HG03565 (cell line): ENCODE measurements at regions not wholly inside any gene's neighbourhood (a gene's known extent, or its start where the extent isn't known, plus 50 kb on each side); places are given as distances from the start of the nearest gene placed in this dataset.

ENCODE experiments used
- ATAC-seq: cut with Tn5 transposase; IDR thresholded peaks from one replicate; pipeline ENCODE4 v1.9.1; 2021; ENCODE audit warnings: mild to moderate bottlenecking, moderate library complexity; ENCODE audit not compliant: unreplicated experiment

GRCh38 chr7:130958846-130959245 lies 224.8 kb upstream of the KLF14 start:
- no peak for ATAC-seq

DNA sequence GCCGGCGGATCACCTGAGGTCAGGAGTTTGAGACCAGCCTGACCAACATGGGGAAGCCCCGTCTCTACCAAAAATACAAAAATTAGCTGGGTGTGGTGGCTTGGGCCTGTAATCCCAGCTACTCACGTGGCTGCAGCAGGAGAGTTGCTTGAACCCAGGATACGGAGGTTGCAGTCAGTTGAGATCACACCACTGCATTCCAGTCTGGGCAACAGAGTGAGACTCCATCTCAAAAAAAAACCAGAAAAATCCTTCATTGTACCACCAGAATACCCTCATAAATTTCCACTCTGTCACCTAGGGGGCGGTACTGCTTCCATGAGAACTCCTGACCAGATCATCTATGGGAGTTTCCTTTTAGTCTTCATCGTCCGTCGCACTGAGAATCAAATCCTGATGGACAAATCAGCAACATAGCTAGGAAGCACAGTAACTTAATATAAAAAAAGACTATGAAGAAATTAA lies 225.8 kb upstream of the KLF14 start:
- ATAC-seq, result no peak

GRCh38 chr7:130960208-130960988 lies 226.4 kb upstream of the KLF14 start:
- no peak for ATAC-seq

- ATAC-seq, result peak; percentile 68
Measured at GRCh38 chr7:130961128-130961601, 227.2 kb upstream of the KLF14 start.

GRCh38 chr7:130962109-130962508 lies 228.1 kb upstream of the KLF14 start:
- no peak for ATAC-seq

- no peak for ATAC-seq
Measured at GRCh38 chr7:130963339-130963738, 229.3 kb upstream of the KLF14 start.

- no peak for ATAC-seq
Measured at GRCh38 chr7:130965515-130965914, 231.5 kb upstream of the KLF14 start.

DNA sequence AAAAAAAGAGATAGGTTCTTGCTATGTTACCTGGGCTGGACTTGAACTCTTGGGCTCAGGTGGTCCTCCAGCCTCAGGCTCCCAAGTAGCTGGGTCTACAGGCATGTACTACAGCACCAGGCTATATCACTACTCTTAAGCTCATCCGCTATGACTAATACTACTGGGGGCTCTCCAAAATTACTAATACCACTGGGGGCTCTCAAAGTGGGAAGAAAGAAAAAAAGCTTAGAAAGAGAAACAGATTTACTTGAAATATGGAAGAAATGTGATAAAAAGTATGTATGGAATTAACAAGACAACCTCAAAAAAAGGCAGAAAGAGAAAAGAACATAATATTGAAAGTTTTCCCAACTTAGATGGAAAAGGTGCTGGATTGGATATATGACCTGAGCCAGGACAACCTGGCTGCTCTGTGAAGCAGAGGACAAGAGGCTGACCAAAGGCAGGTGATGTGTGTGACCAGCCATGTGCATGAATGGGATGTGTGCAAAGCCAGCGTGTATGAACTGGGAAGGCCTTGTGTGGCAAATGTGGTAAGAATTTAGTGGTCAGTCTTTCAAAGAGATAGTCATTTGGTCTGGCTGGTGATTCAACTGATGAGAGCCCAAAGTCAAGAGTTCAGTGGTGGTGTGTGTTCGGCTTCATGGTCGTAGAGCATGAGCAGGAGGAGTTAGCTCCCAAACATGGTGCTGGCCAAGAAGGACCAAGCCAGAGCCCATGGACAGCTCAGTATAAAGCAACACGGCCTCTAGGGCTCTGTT lies 232.4 kb upstream of the KLF14 start:
- ATAC-seq, result peak; percentile 59

- ATAC-seq, result no peak
Measured at GRCh38 chr7:130970196-130970595, 236.2 kb upstream of the KLF14 start.

- no peak for ATAC-seq
Measured at GRCh38 chr7:130970696-130971095, 236.7 kb upstream of the KLF14 start.

- no peak for ATAC-seq
Measured at GRCh38 chr7:130971297-130971696, 237.3 kb upstream of the KLF14 start.

DNA sequence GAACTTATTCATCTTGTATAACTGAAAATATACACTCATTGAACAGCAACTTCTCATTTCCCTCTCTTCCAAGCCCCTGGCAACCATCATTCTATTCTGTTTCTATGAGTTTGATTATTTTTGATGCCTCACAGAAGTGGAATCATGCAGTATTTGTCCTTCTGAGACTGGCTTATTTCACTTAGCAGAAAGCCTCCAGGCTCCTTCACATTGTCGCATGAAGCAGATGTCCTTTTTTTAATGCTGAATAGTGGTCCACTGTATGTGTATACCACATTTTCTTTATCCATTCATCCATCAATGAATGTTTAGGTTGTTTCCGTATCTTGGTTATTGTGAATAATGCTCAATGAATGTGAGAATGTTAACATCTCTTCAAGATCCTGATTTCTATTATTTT lies 238.2 kb upstream of the KLF14 start:
- no peak for ATAC-seq

DNA sequence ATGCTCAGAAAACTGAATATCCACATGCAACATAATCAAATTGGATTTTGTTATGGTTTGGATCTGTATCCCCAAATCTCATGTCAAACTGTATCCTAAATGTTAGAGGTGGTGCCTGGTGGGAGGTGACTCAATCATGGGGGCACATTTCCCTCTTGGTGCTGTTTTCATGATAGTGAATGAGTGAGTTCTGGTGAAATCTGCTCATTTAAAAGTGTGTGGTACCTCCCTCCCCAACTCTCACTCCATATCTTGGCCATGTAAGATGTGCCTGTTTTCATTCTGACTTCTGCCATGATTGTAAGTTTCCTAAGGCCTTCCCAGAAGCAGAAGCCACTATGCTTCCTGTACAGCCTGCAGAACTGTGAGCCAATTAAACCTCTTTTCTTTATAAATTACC lies 239.6 kb upstream of the KLF14 start:
- ATAC-seq, result no peak

DNA sequence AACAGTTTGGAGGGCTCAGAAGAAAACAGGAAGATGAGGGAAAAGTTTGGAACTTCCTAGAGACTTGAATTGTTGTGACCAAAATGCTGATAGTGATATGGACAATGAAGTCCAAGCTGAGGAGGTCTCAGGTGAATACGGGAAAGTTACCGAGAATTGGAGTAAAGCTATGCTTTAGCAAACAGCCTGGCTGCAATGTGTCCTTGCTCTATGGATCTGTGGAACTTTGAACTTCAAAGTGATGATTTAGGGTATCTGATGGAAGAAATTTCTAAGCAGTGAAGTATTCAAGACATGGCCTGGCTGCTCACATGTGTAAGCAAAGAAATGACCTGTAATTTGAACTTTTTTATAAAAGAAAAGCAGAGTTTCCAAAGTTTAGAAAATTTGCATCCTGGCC lies 240.2 kb upstream of the KLF14 start:
- ATAC-seq, result no peak

DNA sequence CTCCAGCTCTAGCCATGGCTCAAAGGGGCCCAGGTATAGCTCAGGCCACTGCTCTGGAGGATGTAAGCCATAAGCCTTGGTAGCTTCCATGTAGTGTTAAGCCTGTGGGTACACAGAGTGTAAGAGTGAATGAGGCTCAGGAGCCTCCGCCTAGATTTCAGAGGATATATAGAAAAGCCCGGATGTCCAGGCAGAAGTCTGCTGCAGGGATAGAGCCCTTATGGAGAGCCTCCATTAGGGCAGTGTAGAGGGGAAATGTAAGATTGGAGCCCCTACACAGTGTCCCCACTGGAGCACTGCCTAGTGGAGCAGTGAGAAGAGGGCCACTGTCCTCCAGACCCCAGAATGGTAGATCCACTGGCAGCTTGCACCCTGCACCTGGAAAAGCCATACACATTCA lies 240.8 kb upstream of the KLF14 start:
- no peak for ATAC-seq

DNA sequence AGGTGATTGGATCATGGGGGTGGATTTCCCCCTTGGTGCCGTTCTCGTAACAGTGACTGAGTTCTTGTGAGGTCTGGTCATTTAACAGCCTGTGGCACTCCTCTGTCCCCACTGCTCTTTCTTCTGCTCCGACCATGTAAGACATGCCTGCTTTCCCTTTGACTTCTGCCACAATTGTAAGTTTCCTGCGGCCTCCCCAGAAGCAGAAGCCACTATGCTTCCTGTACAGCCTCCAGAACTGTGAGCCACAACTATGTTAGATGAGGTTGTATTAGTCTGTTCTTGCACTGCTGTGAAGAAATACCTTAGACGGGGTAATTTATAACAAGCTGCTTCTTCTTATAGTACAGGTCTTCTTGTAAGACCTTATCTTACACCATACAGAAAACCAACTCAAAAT lies 241.7 kb upstream of the KLF14 start:
- no peak for ATAC-seq

GRCh38 chr7:130982160-130982638 lies 248.2 kb upstream of the KLF14 start:
- no peak for ATAC-seq

- no peak for ATAC-seq
Measured at GRCh38 chr7:130982651-130983050, 248.6 kb upstream of the KLF14 start.

- ATAC-seq, result no peak
Measured at GRCh38 chr7:130985361-130985760, 251.4 kb upstream of the KLF14 start.

DNA sequence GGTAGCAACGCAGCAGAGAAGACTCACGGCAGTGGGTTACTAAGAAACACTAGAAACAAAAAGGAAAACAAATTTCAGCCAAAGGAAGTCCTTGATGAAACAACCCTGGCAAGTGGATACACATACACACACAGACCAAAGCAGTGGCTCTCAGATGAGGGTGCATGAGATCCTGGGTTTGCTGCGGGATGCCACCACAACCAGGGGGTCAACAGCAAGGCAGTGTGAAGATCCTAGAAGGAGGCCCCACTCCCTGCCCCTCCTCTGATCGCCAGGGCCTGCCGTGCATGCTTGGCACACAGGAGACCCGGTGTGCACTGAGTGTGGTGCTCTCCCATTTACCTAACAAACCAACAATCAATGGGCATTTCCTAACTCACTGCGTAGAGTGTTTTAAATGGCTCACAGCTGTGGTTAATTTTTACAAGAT lies 252.3 kb upstream of the KLF14 start:
- ATAC-seq, result no peak

GRCh38 chr7:130987092-130987491 lies 253.1 kb upstream of the KLF14 start:
- no peak for ATAC-seq

DNA sequence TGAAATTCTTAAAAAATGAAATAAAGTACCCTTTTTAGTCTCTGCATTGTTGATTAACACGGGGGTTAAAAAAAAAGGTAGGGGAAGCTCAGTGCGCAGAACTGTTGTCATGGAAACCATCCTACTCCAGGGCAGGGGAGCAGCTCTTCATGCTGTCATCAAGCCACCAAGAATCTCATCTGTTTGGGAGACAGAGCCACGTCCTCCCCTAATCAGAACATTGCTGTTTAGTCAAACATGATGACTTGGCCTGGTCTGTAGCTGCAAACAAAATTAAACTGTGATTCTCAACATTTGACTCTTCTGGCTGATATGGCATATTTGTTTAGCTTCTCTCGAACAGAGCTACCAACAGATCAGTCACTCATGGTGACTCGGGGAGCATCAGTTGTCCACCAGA lies 254.4 kb upstream of the KLF14 start:
- no peak for ATAC-seq
